ENCODE measurements at regions not wholly inside any gene's neighbourhood (a gene's known extent, or its start where the extent isn't known, plus 50 kb on each side); places are given as distances from the start of the nearest gene placed in this dataset.

DNA sequence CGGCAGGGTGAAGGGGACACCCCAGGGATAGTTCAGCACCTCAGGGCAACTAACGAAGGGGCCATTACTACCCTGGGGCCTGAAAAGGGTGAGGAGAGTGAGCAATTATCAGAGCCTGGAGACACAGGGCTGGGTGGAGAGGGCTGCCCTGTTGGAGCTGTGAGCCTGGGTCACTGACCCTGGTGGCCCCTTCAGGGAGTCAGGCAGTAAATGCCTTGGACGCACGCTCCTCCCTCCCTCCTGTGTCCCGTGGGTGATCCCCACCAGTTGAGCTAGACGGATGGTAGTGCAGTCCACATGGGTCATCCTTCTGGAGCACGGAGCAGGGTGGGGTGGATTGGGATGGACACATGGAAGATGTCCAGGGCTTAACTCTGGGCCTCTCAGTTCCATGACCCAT is 305.3 kb downstream of the PTPRU start:
- Mint-ChIP-seq H3K36me3 (ENCODE audit: insufficient read depth) (no peaks in the 10 kb centered on the region), H3K9me3 (ENCODE audit: low read depth) (no peaks in the 10 kb centered on the region), H3K4me1 (ENCODE audit: low read depth) (no peaks in the 10 kb centered on the region), H3K4me3 (ENCODE audit: low read depth) (no peak overlapping the region), H3K27me3 (peaks cover 3% of the 10 kb centered on the region), H3K27ac (no peak overlapping the region)
- no peak for DNase-seq (ENCODE audit: low spot score, unreplicated experiment)
- TF ChIP-seq, protein P1, sequence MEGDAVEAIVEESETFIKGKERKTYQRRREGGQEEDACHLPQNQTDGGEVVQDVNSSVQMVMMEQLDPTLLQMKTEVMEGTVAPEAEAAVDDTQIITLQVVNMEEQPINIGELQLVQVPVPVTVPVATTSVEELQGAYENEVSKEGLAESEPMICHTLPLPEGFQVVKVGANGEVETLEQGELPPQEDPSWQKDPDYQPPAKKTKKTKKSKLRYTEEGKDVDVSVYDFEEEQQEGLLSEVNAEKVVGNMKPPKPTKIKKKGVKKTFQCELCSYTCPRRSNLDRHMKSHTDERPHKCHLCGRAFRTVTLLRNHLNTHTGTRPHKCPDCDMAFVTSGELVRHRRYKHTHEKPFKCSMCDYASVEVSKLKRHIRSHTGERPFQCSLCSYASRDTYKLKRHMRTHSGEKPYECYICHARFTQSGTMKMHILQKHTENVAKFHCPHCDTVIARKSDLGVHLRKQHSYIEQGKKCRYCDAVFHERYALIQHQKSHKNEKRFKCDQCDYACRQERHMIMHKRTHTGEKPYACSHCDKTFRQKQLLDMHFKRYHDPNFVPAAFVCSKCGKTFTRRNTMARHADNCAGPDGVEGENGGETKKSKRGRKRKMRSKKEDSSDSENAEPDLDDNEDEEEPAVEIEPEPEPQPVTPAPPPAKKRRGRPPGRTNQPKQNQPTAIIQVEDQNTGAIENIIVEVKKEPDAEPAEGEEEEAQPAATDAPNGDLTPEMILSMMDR (IDR thresholded peaks at IDR 0.05; ENCODE audit: unreplicated experiment), result no peak

DNA sequence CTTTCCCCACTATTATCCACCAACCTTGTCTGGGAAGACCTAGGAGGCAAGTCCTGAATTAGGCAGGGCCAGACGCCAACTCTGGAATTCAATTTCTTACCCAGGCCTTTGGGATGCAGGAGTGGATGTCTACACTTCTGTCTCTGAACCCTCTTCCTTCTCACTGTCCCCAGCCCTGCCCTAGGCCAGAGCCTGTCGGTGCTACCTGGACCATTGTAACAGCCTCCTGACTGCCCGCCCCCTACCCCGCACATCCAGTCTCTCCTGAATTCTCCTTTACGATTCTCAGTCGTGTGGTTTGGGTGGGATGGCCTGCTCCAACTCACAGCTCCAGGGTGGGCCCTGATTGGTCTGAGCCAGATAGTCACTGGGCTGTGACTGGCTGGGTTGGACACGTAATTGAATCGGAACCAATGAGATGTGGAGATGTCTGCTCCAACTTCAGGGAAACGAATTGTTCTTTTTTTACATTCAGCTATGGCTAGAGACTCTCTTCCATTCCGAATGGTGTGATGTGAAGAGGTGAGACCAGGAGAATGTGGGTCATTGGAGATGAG is 304.6 kb downstream of the PTPRU start:
- DNase-seq (ENCODE audit: low spot score, unreplicated experiment), result no peak
- Mint-ChIP-seq H3K27ac (no peak overlapping the region), H3K4me1 (ENCODE audit: low read depth) (no peaks in the 10 kb centered on the region), H3K4me3 (ENCODE audit: low read depth) (no peak overlapping the region), H3K27me3 (peaks cover 3% of the 10 kb centered on the region), H3K9me3 (ENCODE audit: low read depth) (no peaks in the 10 kb centered on the region), H3K36me3 (ENCODE audit: insufficient read depth) (no peaks in the 10 kb centered on the region)
- TF ChIP-seq, protein P1 (IDR thresholded peaks at IDR 0.05; ENCODE audit: unreplicated experiment), result no peak

DNA sequence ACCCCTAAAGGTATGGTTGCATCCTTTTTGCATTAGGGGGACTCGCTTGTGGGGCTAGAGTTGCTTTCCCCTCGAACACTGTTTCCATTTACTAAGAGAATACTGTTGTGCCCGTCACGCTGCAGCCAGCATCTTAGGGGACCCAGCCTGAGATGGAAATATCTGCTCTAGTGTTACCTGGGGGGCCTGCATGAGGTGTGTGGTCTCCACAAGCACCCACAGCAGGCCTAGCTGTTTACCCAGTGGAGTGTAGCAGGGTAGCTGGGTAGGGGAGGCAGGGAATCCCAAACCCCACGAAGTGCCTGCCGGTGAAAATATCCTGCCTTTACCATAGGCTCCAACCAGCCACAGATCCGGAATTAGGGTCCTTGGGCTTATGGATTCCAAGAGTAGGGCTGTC is 303.6 kb downstream of the PTPRU start:
- no peak overlapping the region for H3K27ac Mint-ChIP-seq
- H3K4me3 Mint-ChIP-seq (ENCODE audit: low read depth), result no peak overlapping the region
- DNase-seq (ENCODE audit: low spot score, unreplicated experiment), result no peak
- TF ChIP-seq, protein P1 (IDR thresholded peaks at IDR 0.05; ENCODE audit: unreplicated experiment), result no peak
- H3K4me1 Mint-ChIP-seq (ENCODE audit: low read depth), result no peaks in the 10 kb centered on the region
- peaks cover 3% of the 10 kb centered on the region for H3K9me3 Mint-ChIP-seq (ENCODE audit: low read depth)
- H3K27me3 Mint-ChIP-seq, result peaks cover 3% of the 10 kb centered on the region
- no peaks in the 10 kb centered on the region for H3K36me3 Mint-ChIP-seq (ENCODE audit: insufficient read depth)

DNA sequence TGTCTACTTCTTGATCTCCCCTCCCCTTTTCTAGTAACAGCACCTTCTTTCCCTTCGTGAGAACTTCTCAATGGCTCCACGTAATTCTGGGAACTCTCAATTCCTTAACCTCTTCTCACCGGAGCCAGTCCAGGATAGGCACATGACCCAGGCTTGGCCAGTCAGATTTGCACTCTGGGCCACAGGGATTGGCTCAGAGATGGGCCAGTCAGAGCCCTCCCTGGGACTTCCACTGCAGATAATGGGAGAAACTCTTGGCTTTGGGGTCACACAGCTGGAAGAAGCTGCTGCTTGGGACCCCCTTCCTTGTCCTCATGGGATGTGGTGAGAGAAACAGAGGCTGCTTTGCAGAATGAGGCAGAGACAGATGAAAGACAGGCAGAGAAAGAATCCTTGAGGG is 302.3 kb downstream of the PTPRU start:
- H3K9me3 Mint-ChIP-seq (ENCODE audit: low read depth), result peaks cover 4% of the 10 kb centered on the region
- H3K36me3 Mint-ChIP-seq (ENCODE audit: insufficient read depth), result no peaks in the 10 kb centered on the region
- no peak overlapping the region for H3K4me3 Mint-ChIP-seq (ENCODE audit: low read depth)
- no peak overlapping the region for H3K27ac Mint-ChIP-seq
- peaks cover 3% of the 10 kb centered on the region for H3K27me3 Mint-ChIP-seq
- no peak for DNase-seq (ENCODE audit: low spot score, unreplicated experiment)
- no peaks in the 10 kb centered on the region for H3K4me1 Mint-ChIP-seq (ENCODE audit: low read depth)
- TF ChIP-seq, protein P1 (IDR thresholded peaks at IDR 0.05; ENCODE audit: unreplicated experiment), result no peak

DNA sequence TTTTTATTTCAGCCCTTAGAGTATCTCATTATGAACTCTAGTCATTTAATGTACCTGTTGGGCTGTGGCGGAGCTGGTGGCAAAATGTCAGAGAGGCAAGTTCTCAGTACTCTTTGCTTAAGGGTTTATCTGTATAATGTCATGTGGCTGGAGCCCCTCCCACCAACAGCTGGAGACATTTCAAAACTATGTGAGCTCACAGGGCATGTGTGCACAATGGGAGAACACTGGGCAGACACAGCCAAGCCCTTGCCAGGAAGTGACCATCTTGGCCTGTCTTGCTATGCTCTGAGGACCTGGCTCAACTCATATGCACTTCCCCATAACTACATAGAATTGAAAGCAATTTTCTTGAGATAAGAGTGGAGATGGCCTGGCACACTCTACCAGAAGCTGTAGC is 296.4 kb downstream of the PTPRU start:
- TF ChIP-seq, protein P1 (IDR thresholded peaks at IDR 0.05; ENCODE audit: unreplicated experiment), result no peak
- H3K4me3 Mint-ChIP-seq (ENCODE audit: low read depth), result no peak overlapping the region
- DNase-seq (ENCODE audit: low spot score, unreplicated experiment), result no peak
- peaks cover 19% of the 10 kb centered on the region for H3K9me3 Mint-ChIP-seq (ENCODE audit: low read depth)
- no peak overlapping the region for H3K27ac Mint-ChIP-seq
- no peaks in the 10 kb centered on the region for H3K4me1 Mint-ChIP-seq (ENCODE audit: low read depth)
- peaks cover 2% of the 10 kb centered on the region for H3K27me3 Mint-ChIP-seq
- peaks cover 2% of the 10 kb centered on the region for H3K36me3 Mint-ChIP-seq (ENCODE audit: insufficient read depth)

Data from progenitor cell of endocrine pancreas (in vitro differentiated cells).